ENCODE measurements at regions not wholly inside any gene's neighbourhood (a gene's known extent, or its start where the extent isn't known, plus 50 kb on each side); places are given as distances from the start of the nearest gene placed in this dataset.

DNA sequence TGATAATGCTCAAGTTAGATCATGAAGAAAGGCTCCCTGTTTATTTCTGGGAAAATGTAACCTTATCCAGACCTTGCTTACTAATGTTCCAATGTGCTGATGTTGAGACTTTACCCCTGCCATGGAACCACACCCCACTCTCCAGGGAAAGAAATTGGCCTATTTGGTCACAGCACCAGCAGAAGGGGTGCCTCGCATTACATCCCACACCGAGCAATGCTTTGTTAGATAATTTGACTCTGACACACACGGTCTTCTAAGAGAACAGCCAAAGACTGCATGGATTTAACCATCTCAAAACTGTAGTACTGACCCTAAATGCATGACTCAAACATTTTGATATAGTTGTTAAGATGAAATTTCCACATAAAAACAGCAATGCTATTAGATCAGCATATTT, 152.1 kb upstream of the CCDC150 start:
- DNase-seq (ENCODE audit: low spot score in 2 of 2) = no peak
- H3K36me3 ChIP-seq (replicated peaks) = no peaks in the 10 kb centered on the region
- no peaks in the 10 kb centered on the region for H3K4me1 ChIP-seq
- in situ Hi-C loops (cut with MboI; ENCODE audit: low sequenced_read_pairs) = no loop called here
- H3K9me3 ChIP-seq = no peaks in the 10 kb centered on the region; the same call in 1 of the 2 replicates
- no peaks in the 10 kb centered on the region; the same call in 1 of the 2 replicates for H3K27me3 ChIP-seq (ENCODE audit: low read depth)
- no peak overlapping the region for H3K4me3 ChIP-seq

DNA sequence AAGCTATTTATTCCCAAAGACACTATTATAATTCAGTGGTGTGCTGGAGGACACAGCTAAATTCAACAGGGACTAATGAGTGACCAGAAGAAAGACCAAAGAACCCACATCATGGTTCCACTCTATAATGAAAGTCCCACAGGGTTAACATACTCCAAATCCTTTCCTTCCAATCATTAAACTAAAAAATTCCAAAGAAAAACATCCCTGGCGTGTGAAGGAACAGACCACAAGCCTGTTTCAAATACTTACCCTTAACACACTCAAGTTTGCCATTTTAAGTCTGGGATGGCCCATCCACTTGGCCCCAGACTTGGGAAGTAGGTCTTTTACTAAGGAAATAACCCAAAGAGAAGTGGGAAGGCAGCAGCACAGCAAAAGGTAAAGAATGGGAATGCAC, 150.1 kb upstream of the CCDC150 start:
- DNase-seq (ENCODE audit: low spot score in 2 of 2) = no peak
- no peaks in the 10 kb centered on the region; the same call in 1 of the 2 replicates for H3K27me3 ChIP-seq (ENCODE audit: low read depth)
- no peaks in the 10 kb centered on the region; the same call in 1 of the 2 replicates for H3K9me3 ChIP-seq
- in situ Hi-C loops (cut with MboI; ENCODE audit: low sequenced_read_pairs) = no loop called here
- H3K36me3 ChIP-seq (replicated peaks) = no peaks in the 10 kb centered on the region
- H3K4me1 ChIP-seq = no peaks in the 10 kb centered on the region
- H3K4me3 ChIP-seq = no peak overlapping the region

DNA sequence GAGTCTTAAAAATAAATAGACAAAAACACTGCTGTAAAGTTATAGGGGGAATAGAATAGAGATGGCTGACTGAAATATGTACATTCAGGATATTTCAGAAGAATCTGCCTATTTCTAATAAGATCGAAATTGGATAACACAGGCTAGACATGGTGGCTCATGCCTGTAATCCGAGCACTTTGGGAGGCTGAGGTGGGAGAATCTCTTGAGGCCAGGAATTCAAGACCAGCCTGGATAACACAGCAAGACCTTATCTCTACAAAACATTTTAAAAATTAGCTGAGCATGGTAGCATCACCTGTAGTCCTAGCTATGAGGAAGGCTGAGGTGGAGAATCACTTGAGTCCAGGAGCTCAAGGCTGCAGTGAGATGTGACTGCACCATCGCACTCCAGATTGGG, 146.6 kb upstream of the CCDC150 start:
- in situ Hi-C loops (cut with MboI; ENCODE audit: low sequenced_read_pairs) = no loop called here
- no peaks in the 10 kb centered on the region for H3K36me3 ChIP-seq (replicated peaks)
- H3K4me3 ChIP-seq = no peak overlapping the region
- no peaks in the 10 kb centered on the region; the same call in 1 of the 2 replicates for H3K27me3 ChIP-seq (ENCODE audit: low read depth)
- no peak for DNase-seq (ENCODE audit: low spot score in 2 of 2)
- H3K4me1 ChIP-seq = no peaks in the 10 kb centered on the region
- H3K9me3 ChIP-seq = no peaks in the 10 kb centered on the region; the same call in 1 of the 2 replicates

GRCh38 chr2:196498962-196499361, 140.6 kb upstream of the CCDC150 start:
- Histone ChIP-seq H3K36me3 (replicated peaks) (no peaks in the 10 kb centered on the region), H3K9me3 (no peaks in the 10 kb centered on the region; the same call in 1 of the 2 replicates), H3K27me3 (ENCODE audit: low read depth) (no peaks in the 10 kb centered on the region), H3K4me3 (no peak overlapping the region), H3K4me1 (no peaks in the 10 kb centered on the region)
- no peak for DNase-seq (ENCODE audit: low spot score in 2 of 2)
- in situ Hi-C loops (cut with MboI; ENCODE audit: low sequenced_read_pairs) = no loop called here

- in situ Hi-C loops (cut with MboI; ENCODE audit: low sequenced_read_pairs) = no loop called here
- no peaks in the 10 kb centered on the region for H3K36me3 ChIP-seq (replicated peaks)
Measured at GRCh38 chr2:196499686-196500085, 139.8 kb upstream of the CCDC150 start.

DNA sequence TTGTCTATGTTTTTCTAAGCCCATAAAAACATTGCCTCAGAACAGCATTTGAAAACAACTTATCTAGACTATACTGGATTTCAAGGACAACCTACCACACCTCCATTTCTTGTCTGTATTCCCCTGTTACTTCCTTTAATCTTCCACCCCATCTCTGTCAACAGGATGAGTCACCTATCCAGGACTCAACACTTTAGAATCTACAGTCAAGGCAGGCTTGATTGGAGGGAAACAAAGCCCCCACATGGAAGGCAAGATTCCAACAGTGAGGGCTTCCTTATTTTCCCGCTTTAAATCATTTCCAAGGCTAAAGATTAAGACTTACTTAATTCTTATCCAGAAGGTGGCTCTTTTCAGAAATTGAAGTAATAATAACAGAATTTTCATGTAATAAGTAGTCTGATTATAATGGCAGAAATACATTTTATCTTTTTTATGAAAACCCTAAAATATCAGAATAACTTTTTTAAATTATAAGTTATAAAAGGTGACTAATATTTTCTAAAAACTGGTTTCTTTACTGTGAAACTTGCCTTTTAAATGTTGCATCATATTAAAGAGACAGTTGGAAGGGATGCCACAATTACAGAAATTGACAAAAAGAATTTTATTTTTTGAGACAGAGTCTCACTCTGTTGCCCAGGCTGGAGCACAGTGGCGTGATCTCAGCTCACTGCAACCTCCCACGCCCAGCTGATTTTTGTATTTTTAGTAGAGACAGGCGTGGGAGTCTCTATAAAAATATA, 138.7 kb upstream of the CCDC150 start:
- H3K36me3 ChIP-seq (replicated peaks) = no peaks in the 10 kb centered on the region
- in situ Hi-C loops (cut with MboI; ENCODE audit: low sequenced_read_pairs) = no loop called here
- H3K4me1 ChIP-seq = no peaks in the 10 kb centered on the region
- no peaks in the 10 kb centered on the region for H3K27me3 ChIP-seq (ENCODE audit: low read depth)
- no peaks in the 10 kb centered on the region; the same call in 1 of the 2 replicates for H3K9me3 ChIP-seq
- no peak for DNase-seq (ENCODE audit: low spot score in 2 of 2)
- H3K4me3 ChIP-seq = no peak overlapping the region

More at GRCh38 chr2:196499686-196500085, 139.8 kb upstream of the CCDC150 start:
- DNase-seq (ENCODE audit: low spot score in 2 of 2) = no peak
- Histone ChIP-seq H3K27me3 (ENCODE audit: low read depth) (no peaks in the 10 kb centered on the region), H3K4me3 (no peak overlapping the region), H3K4me1 (no peaks in the 10 kb centered on the region), H3K9me3 (no peaks in the 10 kb centered on the region; the same call in 1 of the 2 replicates)

- no peaks in the 10 kb centered on the region for H3K27me3 ChIP-seq (ENCODE audit: low read depth)
- DNase-seq (ENCODE audit: low spot score in 2 of 2) = no peak
- in situ Hi-C loops (cut with MboI; ENCODE audit: low sequenced_read_pairs) = no loop called here
- H3K4me1 ChIP-seq = no peaks in the 10 kb centered on the region
- H3K4me3 ChIP-seq = no peak overlapping the region
- no peaks in the 10 kb centered on the region for H3K36me3 ChIP-seq (replicated peaks)
- no peaks in the 10 kb centered on the region; the same call in 1 of the 2 replicates for H3K9me3 ChIP-seq
Measured at GRCh38 chr2:196501836-196502235, 137.7 kb upstream of the CCDC150 start.

DNA sequence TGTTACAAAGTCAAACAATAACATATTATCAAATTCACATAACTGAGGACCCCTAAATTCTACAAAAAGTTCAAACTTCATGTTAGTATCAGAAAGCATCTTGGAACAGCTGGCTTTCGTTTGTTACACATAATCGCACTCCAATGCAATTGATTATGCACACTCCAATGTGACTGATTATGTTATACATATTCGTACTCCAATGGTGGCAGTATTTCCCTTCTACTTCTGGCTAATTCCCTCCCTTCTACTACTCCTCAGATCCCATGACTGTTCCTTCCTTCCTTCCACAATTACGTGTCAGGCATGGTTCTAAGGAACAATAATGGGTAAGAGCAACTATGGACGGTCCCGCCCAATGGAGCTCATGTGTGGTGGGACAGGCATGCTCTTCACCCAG, 137.1 kb upstream of the CCDC150 start:
- H3K4me1 ChIP-seq = no peaks in the 10 kb centered on the region
- no peaks in the 10 kb centered on the region for H3K36me3 ChIP-seq (replicated peaks)
- H3K27me3 ChIP-seq (ENCODE audit: low read depth) = no peaks in the 10 kb centered on the region
- DNase-seq (ENCODE audit: low spot score in 2 of 2) = no peak
- in situ Hi-C loops (cut with MboI; ENCODE audit: low sequenced_read_pairs) = no loop called here
- H3K4me3 ChIP-seq = no peak overlapping the region
- H3K9me3 ChIP-seq = no peaks in the 10 kb centered on the region; the same call in 1 of the 2 replicates

GRCh38 chr2:196503398-196503797, 136.1 kb upstream of the CCDC150 start:
- Histone ChIP-seq H3K4me1 (no peaks in the 10 kb centered on the region), H3K9me3 (no peaks in the 10 kb centered on the region; the same call in 1 of the 2 replicates), H3K27me3 (ENCODE audit: low read depth) (no peaks in the 10 kb centered on the region), H3K4me3 (no peak overlapping the region), H3K36me3 (replicated peaks) (no peaks in the 10 kb centered on the region)
- DNase-seq (ENCODE audit: low spot score in 2 of 2) = no peak
- in situ Hi-C loops (cut with MboI; ENCODE audit: low sequenced_read_pairs) = no loop called here

DNA sequence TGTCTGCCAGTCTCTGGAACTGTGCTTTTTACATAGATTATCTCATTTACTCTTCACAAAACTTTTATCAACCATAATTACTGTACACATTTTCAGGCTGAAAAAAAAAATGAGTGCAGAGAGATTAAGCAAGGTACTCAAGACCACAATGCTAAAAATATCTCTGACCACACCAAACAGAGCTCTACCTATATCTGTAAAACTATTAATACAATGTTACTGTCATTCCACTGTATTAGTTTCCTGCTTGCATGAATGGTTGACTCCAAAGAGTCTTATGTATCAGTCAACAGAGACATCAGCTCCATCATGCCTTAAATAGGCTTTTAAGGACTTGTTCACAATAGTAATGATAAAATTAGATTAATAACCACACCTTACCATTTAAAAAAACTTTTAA, 134.7 kb upstream of the CCDC150 start:
- in situ Hi-C loops (cut with MboI; ENCODE audit: low sequenced_read_pairs) = no loop called here

GRCh38 chr2:196510246-196510645, 129.3 kb upstream of the CCDC150 start:
- Histone ChIP-seq H3K9me3 (no peaks in the 10 kb centered on the region), H3K36me3 (replicated peaks) (no peaks in the 10 kb centered on the region), H3K4me3 (no peak overlapping the region), H3K4me1 (no peaks in the 10 kb centered on the region), H3K27me3 (ENCODE audit: low read depth) (no peaks in the 10 kb centered on the region)
- in situ Hi-C loops (cut with MboI; ENCODE audit: low sequenced_read_pairs) = no loop called here
- DNase-seq (ENCODE audit: low spot score in 2 of 2) = no peak

More for the DNA sequence above, 134.7 kb upstream of the CCDC150 start:
- Histone ChIP-seq H3K27me3 (ENCODE audit: low read depth) (no peaks in the 10 kb centered on the region), H3K9me3 (no peaks in the 10 kb centered on the region; the same call in 1 of the 2 replicates), H3K4me3 (no peak overlapping the region), H3K36me3 (replicated peaks) (no peaks in the 10 kb centered on the region), H3K4me1 (no peaks in the 10 kb centered on the region)
- DNase-seq (ENCODE audit: low spot score in 2 of 2) = no peak

DNA sequence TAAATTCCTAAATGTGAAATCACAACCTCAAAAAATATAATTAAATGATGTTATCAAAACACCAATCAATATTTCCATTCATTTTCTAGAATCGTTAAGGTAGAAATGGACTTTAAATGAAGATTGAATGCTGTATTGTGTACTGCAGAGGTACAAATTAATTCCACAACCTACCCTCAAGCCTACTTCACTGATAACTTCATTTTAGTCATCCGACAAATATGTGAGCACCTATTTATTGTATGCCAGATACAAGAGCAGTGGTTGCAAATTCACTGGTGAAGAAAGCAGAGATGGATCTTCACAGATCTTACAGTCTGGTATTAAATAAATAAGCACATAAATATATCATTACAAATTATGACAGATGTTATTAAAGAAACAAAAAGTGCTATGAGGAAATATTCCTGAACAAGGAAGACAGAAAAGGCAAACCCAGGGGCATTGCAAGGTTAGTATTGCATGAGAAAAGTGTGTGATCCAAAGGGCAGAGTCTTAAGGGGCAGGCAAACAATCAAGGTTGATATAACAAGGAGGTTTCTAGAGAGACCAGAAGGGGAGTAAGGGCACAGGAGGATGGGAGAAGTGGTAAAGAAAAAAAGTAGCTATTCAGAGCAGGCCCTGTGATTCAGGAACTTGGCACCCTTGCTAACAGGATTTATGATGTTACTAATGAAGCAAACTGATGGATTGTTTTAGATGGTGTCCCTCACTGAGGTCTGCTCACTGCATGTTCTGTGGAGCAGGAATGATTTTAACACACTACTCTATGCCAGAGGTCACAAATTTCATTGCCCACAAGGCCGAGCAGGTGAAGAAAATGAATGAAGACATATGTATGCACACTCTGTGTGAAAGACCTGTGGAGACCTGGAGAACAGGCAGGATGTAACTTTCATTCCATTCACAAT, 128.0 kb upstream of the CCDC150 start:
- Histone ChIP-seq H3K4me1 (no peaks in the 10 kb centered on the region), H3K27me3 (ENCODE audit: low read depth) (no peaks in the 10 kb centered on the region), H3K9me3 (no peaks in the 10 kb centered on the region), H3K4me3 (no peak overlapping the region), H3K36me3 (replicated peaks) (no peaks in the 10 kb centered on the region)
- DNase-seq (ENCODE audit: low spot score in 2 of 2) = no peak
- in situ Hi-C loops (cut with MboI; ENCODE audit: low sequenced_read_pairs) = no loop called here

DNA sequence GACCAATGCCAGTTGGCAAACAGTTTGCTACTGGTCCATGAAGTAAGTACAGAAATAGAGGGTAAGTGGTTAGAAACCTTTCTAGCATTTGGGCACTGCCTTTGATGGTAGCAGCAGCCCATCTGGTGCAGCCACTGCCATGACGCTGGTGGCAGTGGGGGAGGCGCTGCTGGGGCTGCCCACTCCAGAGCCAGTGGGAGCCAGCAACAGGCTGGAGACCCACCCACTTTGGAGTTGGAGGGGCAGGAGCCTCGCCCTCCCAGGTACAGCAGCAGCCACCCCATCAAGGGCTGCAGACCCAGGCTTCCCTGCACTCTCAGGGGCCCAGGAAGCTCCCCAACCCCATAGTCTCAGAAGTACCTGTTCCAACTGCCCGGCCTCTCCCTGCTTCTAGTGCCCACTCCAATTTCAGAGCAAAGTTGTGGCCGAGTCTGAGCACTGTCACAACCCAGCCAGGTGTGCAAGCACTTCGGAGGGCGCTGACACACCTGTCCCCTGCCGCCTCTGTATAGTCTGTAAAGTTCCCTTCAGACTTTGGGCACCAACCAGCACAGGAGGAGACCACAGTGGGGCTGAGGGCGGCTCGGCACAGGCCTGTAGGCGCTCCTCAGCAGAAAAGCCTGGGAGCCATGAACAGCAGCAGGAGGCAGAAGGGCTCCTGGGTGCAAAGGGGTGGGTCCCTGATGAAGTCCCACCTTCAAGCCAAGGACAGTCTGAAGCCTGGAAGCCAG, 125.6 kb upstream of the CCDC150 start:
- H3K4me1 ChIP-seq = no peaks in the 10 kb centered on the region
- H3K27me3 ChIP-seq (ENCODE audit: low read depth) = no peaks in the 10 kb centered on the region
- DNase-seq (ENCODE audit: low spot score in 2 of 2) = no peak
- H3K4me3 ChIP-seq = no peak overlapping the region
- no peaks in the 10 kb centered on the region for H3K9me3 ChIP-seq
- no peaks in the 10 kb centered on the region for H3K36me3 ChIP-seq (replicated peaks)
- in situ Hi-C loops (cut with MboI; ENCODE audit: low sequenced_read_pairs) = no loop called here

All from HAP-1 (cell line).